ENCODE measurements at regions not wholly inside any gene's neighbourhood (a gene's known extent, or its start where the extent isn't known, plus 50 kb on each side); places are given as distances from the start of the nearest gene placed in this dataset.

DNA sequence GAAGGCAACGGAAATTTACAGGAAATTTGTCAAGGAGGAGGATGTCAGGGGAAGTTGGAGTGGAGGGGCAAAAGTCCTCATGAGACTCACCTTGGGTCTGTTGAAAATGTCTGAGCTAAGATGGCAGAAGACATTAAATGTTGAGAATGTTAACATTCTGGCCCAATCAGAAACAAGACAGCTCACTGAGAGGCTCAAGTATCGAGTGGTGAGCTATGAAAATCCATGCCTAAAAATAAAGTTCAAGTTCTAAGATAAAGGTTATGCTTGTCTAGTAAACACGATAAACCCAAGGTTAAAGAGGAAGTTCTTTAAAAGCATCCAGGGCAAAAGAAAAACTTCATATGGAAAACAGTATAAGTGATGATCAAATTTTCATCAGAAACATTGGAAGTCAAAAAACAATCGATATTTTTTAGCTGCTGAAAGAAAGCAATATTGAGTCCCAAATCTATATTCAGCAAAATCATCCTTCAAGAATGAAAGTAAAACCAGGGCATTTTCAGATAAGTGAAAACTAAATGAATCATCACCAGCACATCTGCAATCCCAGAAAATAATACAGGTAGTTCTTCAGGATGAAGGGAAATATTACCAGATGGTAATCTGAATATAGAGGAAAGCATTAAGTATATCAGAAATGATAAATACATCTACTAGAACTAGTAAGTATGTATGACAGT, 462.4 kb downstream of the TLL1 start:
- no peak for DNase-seq (ENCODE audit: low read depth in 3 of 3, low spot score in 2 of 3)

- no peak for DNase-seq (ENCODE audit: low read depth in 3 of 3, low spot score in 2 of 3)
These were observed 469.0 kb downstream of the TLL1 start for GRCh38 chr4:166341992-166342391.

GRCh38 chr4:166363198-166363597, 490.2 kb downstream of the TLL1 start:
- DNase-seq (ENCODE audit: low read depth in 3 of 3, low spot score in 2 of 3) = no peak

DNA sequence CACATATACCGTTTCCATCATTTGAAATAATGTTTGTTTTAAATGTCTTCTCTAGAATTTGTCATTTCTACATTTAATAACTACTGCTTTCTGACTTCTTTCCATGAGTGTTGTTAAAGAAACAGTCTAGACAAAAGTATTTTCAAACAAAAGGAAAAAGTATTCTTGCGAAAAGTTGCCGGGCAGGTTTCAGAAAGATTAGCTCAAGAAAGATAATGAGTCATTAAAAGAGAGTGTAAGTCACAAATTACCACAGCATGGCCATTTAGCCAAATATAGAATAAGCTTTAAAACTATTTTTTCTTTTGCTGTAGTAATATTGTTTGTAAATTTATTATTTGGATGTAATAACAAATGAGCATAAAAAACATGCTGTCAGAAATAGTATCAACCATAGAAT, 493.0 kb downstream of the TLL1 start:
- no peak for DNase-seq (ENCODE audit: low read depth in 3 of 3, low spot score in 2 of 3)

DNA sequence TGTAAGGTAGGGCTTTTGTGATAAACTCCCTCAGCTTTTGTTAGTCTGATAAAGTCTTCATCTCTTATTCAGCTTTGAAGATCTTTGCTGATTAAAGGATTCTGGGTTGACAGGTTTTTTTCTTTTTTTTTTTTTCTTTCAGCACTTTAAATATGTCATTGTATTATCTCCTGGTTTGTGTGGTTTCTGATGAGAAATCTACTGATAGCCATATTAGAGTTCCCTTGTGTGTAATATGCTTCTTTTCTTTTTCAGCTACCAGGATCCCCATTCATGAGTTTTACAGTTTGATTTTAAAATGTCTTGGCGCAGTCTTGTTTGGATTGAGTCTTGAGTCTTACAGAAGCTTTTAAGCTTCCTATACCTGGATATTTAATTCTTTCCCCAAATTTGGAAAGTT, 504.5 kb downstream of the TLL1 start:
- no peak for DNase-seq (ENCODE audit: low read depth in 3 of 3, low spot score in 2 of 3)

- no peak for DNase-seq (ENCODE audit: low read depth in 3 of 3, low spot score in 2 of 3)
These were observed 513.7 kb downstream of the TLL1 start for GRCh38 chr4:166386491-166387360.

- DNase-seq (ENCODE audit: low read depth in 3 of 3, low spot score in 2 of 3) = no peak
These were observed 518.5 kb downstream of the TLL1 start for GRCh38 chr4:166391501-166391900.

GRCh38 chr4:166399021-166399420, 526.0 kb downstream of the TLL1 start:
- DNase-seq (ENCODE audit: low read depth in 3 of 3, low spot score in 2 of 3) = no peak

DNA sequence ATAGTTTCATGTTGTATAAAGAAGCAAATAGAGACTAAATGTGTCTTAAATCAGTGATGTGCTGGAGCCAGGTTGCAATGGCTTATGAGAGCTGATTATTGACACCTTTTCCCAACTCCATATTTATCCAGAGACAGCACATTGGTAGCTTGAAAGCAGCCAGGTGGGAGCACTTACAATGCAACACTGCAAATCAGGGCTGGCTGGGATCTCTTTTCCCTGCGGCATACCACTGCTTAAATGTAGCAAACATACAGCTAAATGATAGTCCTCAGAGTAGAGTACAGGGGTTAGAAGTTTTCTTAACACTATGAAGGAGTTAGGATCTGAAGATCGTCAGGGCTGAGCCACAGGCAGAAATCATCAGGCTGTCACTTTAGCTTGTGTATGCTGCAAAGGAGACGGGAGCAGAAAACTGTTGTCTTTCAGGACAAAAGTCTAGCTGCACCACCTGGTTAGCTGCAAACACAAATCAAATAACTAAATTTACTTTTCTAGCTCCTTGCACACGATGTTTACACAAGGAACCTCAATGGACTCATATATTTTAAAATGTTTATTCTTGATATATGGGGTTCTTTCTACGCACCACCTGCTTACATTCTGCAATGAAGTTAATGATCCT, 527.3 kb downstream of the TLL1 start:
- peak in 1 of 3 donors; percentile 0 for DNase-seq (ENCODE audit: low read depth in 3 of 3, low spot score in 2 of 3)

DNA sequence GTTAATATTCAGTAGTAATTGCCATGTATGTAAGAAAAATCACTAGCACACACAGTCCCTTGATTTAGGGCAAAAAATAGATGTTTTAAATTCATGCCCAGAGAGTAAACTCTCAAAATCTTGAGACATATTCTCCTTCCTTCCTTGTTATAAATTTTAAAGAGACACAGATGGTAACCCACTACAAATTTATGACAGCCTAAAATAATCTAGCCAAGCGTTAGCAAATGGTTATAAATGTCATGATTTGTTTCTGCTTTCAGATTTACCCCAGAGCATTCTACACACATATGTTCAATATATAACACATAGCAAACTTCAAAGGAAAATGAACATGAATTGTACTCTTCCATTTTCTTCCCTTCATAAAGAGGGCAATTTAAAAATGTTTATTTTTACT, 540.3 kb downstream of the TLL1 start:
- no peak for DNase-seq (ENCODE audit: low read depth in 3 of 3, low spot score in 2 of 3)

DNA sequence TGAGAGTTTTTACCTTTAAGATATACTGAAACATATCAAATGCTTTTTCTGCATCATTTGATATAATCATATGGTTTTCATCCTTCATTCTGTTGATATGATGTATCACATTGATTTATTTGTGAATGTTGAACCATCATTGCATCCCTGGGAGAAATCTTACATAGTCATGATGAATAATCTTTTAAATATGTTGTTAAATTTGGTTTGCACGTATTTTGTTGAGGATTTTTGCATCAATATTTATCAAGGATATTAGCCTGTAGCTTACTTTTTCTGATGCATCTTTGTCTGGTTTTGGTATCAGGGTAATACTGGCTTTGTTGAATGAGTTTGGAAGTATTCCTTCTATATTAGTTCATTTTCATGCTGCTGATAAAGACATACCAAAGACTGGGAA, 541.4 kb downstream of the TLL1 start:
- DNase-seq (ENCODE audit: low read depth in 3 of 3, low spot score in 2 of 3) = no peak

- DNase-seq (ENCODE audit: low read depth in 3 of 3, low spot score in 2 of 3) = no peak
These were observed 542.7 kb downstream of the TLL1 start for GRCh38 chr4:166415749-166416148.

DNA sequence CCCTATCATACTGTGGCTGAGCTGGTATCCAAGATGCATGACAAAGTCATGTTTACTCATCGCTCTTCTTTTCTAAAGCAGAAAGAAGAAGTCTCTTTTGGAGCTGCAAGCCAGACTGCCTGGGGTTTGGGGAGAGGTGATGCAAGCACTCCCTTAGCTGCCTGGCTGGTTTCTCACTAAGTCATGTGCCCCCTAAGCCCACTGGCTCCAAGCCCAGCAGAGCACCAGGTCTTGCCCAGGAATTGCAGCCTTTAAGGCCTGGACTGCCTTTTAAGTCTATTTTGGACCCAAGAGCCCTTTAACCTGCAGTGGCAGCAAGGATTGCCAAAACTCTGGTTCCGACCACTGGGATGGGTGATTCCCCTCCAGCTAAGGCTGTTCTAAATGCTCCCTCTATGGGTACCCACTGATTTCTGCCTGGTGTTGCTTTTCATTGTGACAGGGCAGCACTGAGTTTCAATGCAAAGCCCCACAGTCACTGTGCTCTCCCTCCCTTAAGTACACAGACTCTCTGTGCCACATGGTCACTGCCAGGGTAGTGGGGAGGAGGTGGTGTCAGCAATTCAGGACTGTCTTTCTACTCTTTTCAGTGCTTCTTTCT, 548.6 kb downstream of the TLL1 start:
- DNase-seq (ENCODE audit: low read depth in 3 of 3, low spot score in 2 of 3) = no peak

GRCh38 chr4:166422475-166422874, 549.4 kb downstream of the TLL1 start:
- DNase-seq (ENCODE audit: low read depth in 3 of 3, low spot score in 2 of 3) = no peak

DNA sequence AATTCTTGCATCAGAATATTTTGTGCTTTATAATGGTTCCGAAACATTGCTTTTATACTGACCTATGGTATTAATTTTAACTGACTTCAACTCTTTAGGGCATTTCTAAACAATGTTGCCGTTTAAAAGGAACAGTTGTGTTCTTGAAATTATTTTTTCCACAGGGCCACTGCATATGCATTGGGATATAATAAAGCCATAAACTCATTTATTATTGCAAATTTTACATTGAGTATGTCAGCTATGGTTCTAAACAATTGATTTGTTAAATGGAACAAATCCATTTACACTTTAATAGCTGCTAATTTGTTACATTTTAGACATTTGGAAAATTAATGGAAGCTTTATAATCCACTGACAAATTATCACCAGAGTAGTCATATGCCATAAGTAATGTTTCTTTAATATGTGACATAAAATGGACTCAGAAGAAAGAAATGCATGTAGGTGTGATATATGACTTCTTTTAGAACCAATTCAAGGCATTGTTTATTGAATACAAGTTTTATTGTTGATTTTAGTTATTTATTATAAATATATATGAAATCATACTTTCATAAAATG, 553.3 kb downstream of the TLL1 start:
- no peak for DNase-seq (ENCODE audit: low read depth in 3 of 3, low spot score in 2 of 3)

GRCh38 chr4:166432125-166432524, 559.1 kb downstream of the TLL1 start:
- DNase-seq (ENCODE audit: low read depth in 3 of 3, low spot score in 2 of 3) = no peak

DNA sequence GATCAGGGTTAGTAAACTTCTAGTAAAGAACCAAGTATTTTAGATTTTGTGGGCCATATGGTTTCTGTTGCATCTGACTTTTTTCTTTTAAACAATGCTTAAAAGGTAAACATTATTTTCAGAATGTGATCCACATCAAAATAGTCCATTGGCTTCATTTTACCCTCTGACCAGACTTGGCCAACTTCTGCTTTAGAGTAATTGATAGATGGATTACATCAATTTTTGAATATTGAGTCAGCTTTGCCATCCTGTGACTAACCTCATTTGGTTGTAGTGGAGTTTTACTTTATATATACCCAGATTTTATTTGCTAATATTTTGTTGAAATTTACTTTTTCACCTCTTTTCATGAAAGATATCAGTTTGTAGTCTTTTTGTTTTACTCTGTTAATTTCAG, 559.8 kb downstream of the TLL1 start:
- no peak for DNase-seq (ENCODE audit: low read depth in 3 of 3, low spot score in 2 of 3)

DNA sequence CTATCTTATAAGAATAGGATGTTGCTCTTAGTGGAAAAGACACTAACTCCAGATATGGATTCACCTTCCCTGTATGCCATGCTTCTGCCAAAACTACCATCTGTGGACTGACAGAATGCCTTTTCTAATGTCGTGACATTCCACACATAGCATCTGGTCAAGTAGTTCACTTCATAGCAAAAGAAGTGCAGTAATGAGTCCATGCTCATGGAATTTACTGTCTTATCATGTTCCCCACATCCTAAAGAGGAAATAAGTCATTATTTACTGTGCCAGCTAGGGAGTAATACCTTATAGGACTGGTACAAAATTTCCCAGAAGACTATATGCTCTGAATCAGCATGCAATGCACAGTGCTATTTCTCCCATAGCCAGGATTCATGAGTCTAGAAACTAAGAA, 562.4 kb downstream of the TLL1 start:
- DNase-seq (ENCODE audit: low read depth in 3 of 3, low spot score in 2 of 3) = no peak

DNA sequence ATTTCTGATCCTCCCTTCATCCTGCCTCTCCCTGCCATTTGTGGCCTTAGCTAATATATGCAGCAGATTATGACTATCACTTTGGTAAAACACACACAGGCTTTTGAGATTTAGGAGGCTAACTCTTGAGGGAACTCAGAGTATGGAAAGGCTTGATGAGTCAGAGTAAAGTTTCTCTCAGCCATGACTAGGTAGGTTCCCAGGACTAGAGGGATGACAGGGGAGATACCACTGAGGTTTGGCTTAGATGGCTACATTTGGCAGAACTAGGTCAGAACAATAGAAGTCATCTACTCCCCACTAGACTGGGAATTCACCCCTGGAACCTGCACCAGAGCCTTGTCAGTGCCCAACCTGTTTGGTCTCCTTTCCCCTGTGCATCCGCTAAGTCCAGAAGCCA, 585.7 kb downstream of the TLL1 start:
- DNase-seq (ENCODE audit: low read depth in 3 of 3, low spot score in 2 of 3) = no peak

GRCh38 chr4:166459621-166460020, 586.6 kb downstream of the TLL1 start:
- DNase-seq (ENCODE audit: low read depth in 3 of 3, low spot score in 2 of 3) = peak in 2 of 3 donors; percentile 2

Data from right renal cortex interstitium (tissue), 3 donors.